ENCODE measurements at regions not wholly inside any gene's neighbourhood (a gene's known extent, or its start where the extent isn't known, plus 50 kb on each side); places are given as distances from the start of the nearest gene placed in this dataset.
"Not testable (repeated sequence)": the region's sequence is repeated elsewhere in the genome, so short reads cannot be mapped to it uniquely, and the experiment has no call there.

DNA sequence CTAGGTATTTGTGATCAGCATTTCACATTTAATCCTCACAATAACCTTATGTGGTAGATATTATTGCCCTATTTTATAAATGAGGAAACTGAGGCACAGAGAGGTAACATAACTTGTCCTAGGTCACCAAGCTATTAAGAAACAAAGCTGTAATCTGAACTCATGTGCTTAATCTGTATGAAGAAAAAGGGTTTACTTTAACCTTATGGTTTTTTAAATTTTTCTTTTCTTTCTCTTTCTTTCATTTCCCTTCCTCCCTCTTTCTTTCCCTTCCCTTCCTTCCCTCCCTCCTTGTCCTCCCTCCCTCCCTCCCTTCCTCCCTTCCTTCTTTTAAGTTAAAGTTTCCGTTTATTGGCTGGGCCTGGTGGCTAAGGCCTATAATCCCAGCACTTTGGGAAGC is 105.2 kb upstream of the AMZ2 start:
- no peak for DNase-seq

DNA sequence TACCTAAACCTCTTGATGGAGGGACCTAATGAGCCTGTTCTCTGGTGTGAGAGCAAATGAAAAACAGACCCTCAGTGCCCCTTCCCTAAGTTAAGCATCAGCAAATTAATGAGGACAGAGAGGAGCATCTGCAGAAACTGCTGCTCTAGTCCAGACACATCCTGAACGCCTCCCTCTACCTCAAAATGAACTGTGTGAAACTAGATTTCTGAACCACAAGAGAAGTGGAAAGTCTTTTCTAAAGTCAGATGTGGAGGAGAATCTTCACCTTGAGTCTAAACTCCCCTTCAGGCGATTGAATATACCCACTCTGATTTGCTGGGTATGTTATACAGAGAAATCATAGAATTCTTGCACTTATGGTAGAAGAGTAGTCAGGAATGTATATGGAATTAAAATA is 104.4 kb upstream of the AMZ2 start:
- no peak for DNase-seq

- DNase-seq: no peak
These were observed 102.8 kb upstream of the AMZ2 start for GRCh38 chr17:68145088-68145487.

- DNase-seq: no peak
These were observed 98.9 kb upstream of the AMZ2 start for GRCh38 chr17:68148936-68149335.

DNA sequence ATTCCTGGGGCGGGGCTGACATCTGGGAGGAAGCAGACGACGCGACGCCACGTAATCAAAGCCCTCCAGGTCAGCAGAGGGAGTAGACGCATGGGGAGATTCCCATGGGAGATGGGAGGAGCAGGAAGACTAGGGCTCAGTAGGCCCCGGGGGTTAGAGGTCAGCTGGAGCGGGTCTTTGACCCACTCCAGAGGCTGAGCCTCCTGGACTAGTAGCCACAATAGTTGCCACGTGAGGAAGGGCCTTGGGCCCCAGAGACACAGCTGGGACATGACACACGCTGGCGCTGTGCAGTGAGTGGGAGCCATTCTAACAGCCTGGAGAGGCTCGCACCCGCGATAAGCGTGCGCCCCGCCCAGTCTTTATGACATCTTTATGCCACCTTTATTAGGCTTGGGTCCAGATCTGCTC is 95.7 kb upstream of the AMZ2 start:
- no peak for DNase-seq

DNA sequence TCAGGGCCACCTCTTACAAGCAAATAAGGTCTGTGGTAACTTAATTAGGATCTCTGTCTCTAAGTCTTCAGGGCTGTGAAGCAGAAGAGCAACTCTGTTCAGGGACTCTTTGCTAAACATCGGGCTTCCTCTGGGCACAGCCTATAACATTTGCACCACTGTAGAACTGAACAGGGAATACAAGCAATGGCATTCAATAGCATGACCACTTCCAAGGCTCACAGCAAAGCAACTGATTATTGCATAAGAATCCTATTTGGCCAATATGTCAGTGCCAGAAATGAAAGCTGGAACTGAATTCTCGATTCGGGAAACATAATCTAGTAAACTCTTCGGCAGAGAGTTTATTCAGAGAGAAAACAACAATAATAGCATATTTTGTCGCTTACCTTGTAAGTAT is 92.2 kb upstream of the AMZ2 start:
- no peak for DNase-seq

GRCh38 chr17:68161644-68162428 is 86.0 kb upstream of the AMZ2 start:
- no peak for DNase-seq

- DNase-seq: not testable (repeated sequence)
These were observed 79.3 kb upstream of the AMZ2 start for GRCh38 chr17:68168273-68169164.

GRCh38 chr17:68169165-68169821 is 78.5 kb upstream of the AMZ2 start:
- DNase-seq: not testable (repeated sequence)

- DNase-seq: no peak
These were observed 78.0 kb upstream of the AMZ2 start for GRCh38 chr17:68169840-68170239.

- DNase-seq: no peak
These were observed 77.6 kb upstream of the AMZ2 start for GRCh38 chr17:68170246-68170645.

DNA sequence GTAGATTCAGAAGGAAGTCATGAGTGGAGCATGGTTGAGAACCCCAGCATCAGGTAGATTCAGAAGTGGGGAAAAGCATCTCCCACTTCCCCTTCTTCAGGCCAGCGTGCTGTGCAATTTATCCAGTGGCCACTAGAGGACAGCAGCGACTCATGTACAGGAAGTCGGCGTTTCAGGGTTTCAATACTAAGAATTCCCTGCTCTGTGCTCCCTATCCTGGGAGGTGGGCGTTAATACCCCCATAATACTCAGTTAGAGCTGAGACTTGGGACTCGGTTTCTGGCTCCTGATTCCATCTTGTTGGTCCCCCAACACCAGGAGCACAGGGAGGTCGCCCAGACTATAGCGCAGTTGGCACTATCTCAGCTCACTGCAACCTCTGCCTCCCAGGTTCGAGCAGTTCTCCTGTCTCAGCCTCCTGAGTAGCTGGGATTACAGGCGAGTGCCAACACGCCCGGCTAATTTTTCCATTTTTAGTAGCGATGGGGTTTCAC is 75.3 kb upstream of the AMZ2 start:
- DNase-seq: peak; percentile 46

GRCh38 chr17:68175416-68175815 is 72.4 kb upstream of the AMZ2 start:
- no peak for DNase-seq

GRCh38 chr17:68175905-68176304 is 71.9 kb upstream of the AMZ2 start:
- no peak for DNase-seq

DNA sequence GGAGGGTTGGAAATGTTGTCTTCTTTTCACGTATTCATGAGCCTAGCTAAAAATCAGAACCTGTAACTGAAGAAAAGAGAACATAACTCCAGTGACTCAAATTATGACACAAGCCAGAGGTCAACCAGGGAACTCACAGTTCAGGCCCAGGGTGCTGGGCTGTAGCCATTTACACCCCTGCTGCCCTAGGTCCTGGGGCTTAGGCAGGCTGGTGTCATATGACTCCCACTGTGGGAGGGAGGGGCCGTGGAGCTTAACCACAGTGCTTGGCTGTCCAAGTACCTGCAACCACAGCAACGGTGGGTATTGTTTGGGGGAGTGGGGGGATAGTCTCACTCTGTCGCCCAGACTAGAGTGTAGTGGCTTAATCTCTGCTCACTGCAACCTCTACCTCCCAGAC is 71.1 kb upstream of the AMZ2 start:
- no peak for DNase-seq

GRCh38 chr17:68178831-68179230 is 69.0 kb upstream of the AMZ2 start:
- DNase-seq: no peak

- DNase-seq: no peak
These were observed 68.5 kb upstream of the AMZ2 start for GRCh38 chr17:68179236-68179925.

DNA sequence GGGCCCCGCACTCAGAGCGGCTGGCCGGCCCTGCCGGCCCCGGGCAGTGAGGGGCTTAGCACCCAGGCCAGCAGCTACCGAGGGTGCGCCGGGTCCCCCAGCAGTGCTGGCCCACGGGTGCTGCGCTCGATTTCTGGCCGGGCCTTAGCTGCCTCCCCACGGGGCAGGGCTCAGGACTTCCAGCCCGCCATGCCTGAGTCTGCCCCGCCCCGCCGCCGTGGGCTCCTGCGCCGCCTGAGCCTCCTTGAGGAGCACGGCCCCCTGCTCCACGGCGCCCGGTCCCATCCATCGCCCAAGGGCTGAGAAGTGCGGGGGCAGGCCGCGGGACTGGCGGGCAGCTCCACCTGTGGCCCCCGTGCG is 67.9 kb upstream of the AMZ2 start:
- DNase-seq: no peak

DNA sequence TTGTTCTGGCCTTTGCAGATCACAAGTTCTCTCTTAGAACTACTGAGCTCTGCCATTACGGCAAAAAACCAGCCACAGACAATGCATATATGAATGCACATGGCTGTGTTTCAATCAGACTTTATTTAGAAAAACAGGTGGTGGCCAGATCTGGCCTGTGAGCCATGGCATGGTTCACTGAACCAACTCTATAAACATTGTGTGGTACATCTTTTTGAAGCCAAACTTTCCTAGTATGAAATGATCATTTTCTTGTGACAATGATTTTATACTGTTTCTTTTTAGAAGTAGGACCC is 65.9 kb upstream of the AMZ2 start:
- no peak for DNase-seq

GRCh38 chr17:68182940-68183551 is 64.8 kb upstream of the AMZ2 start:
- DNase-seq: no peak

- DNase-seq: no peak
These were observed 63.7 kb upstream of the AMZ2 start for GRCh38 chr17:68184141-68184571.

GRCh38 chr17:68184816-68185436 is 62.9 kb upstream of the AMZ2 start:
- DNase-seq: no peak
